Gastroesophageal sphincter (tissue), 4 donors: ENCODE measurements at regions not wholly inside any gene's neighbourhood (a gene's known extent, or its start where the extent isn't known, plus 50 kb on each side); places are given as distances from the start of the nearest gene placed in this dataset.

Experiments used
- ATAC-seq: fragments of 150-250 bp; one replicate; pipeline ENCODE4 v1.9.1; 2016; ENCODE audit warnings: mild to moderate bottlenecking, moderate library complexity
- H3K27ac ChIP-seq, 4 donors: fragments of 200-600 bp; sonication (generic) in 3 of 4; 1 replicate in 3 of 4; 2 replicates in 1 of 4; pipeline ENCODE4 v1.5.1; 2016 to 2019
- H3K27me3 ChIP-seq: fragments of 200-600 bp; sonication (generic); one replicate; pipeline ENCODE4 v1.5.1; 2019
- H3K36me3 ChIP-seq, 2 donors: fragments of 200-600 bp; sonication (generic); one replicate each; pipeline ENCODE4 v1.5.1; 2019; ENCODE audit warnings: control low read depth in 1 of 2
- H3K4me1 ChIP-seq, 3 donors: fragments of 200-600 bp; sonication (generic); 1 replicate in 2 of 3; 2 replicates in 1 of 3; pipeline ENCODE4 v1.5.1; 2016 to 2019; ENCODE audit warnings: control low read depth in 2 of 3
- H3K4me3 ChIP-seq, 2 donors: fragments of 200-600 bp; sonication (generic); one replicate each; pipeline ENCODE4 v1.5.1; 2019; ENCODE audit warnings: mild to moderate bottlenecking in 1 of 2, moderate library complexity in 1 of 2
- H3K9me3 ChIP-seq, 3 donors: fragments of 200-600 bp; sonication (generic); one replicate each; pipeline ENCODE4 v1.5.1; 2017 to 2019; ENCODE audit warnings: control low read depth in 2 of 3
- EP300 ChIP-seq: sonication (generic); formaldehyde crosslinking; IDR thresholded peaks from one replicate; pipeline ENCODE4 v1.6.1; 2017; ENCODE audit warnings: antibody characterized with exemption, mild to moderate bottlenecking
- POLR2A ChIP-seq, 2 donors: fragments of 450-650 bp; IDR thresholded peaks; one replicate each; pipeline ENCODE4 v1.6.1; 2017; ENCODE audit warnings: antibody characterized with exemption in 2 of 2, mild to moderate bottlenecking in 2 of 2, moderate library complexity in 1 of 2
- POLR2AphosphoS5 ChIP-seq: sonication (generic); formaldehyde crosslinking; IDR thresholded peaks from one replicate; pipeline ENCODE4 v1.6.1; 2017; ENCODE audit warnings: antibody characterized with exemption
- WGBS, 2 donors: methylation state at CpG; one replicate each; pipeline ENCODE4 v1.1.5; 2018; ENCODE audit warnings: low coverage in 1 of 2; 5-methylcytosine and 5-hydroxymethylcytosine counted together
- TF ChIP-seq, protein P1 (sequence below), 4 experiments: fragments of 200-600 bp in 2 of 4; fragments of 450-650 bp in 2 of 4; sonication (generic) in 1 of 4; IDR thresholded peaks; one replicate each; pipeline ENCODE4 v1.5.1; 2017 to 2019; ENCODE audit warnings: antibody characterized with exemption in 4 of 4, mild to moderate bottlenecking in 2 of 4, moderate library complexity in 2 of 4

DNA sequence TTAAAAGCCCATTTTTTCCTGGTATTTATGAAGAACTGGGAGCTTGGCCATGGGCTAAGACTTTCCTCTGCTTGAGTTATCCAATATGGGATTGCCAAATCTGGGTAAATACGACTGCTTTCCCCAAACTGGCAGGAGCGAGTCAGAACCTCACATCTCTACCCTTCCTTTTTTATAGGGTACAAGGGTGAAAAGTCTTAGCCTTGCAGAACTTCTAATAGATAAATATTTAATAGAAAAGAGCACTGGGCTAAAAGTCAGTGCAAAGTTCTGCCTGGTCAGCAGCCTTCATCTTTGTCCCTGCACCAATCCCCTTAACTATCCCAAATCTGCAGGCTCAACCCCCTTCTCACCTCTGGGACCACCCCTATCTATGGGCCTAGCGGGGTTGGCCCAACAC, 61.6 kb upstream of the ACSL1 start:
- Histone ChIP-seq H3K27me3 (no peaks in the 10 kb centered on the region), H3K4me1 (no peaks in the 10 kb centered on the region), H3K36me3 (no peaks in the 10 kb centered on the region), H3K9me3 (no peaks in the 10 kb centered on the region), H3K4me3 (no peak overlapping the region), H3K27ac (no peak overlapping the region)
- no peak for ATAC-seq
- 71 to 100% methylated on average over 3 of the region's 3 CpGs for WGBS, 2 donors
- TF ChIP-seq EP300 (no peak), POLR2A (IDR thresholded peaks at IDR 0.05) (no peak)
- TF ChIP-seq, protein P1, sequence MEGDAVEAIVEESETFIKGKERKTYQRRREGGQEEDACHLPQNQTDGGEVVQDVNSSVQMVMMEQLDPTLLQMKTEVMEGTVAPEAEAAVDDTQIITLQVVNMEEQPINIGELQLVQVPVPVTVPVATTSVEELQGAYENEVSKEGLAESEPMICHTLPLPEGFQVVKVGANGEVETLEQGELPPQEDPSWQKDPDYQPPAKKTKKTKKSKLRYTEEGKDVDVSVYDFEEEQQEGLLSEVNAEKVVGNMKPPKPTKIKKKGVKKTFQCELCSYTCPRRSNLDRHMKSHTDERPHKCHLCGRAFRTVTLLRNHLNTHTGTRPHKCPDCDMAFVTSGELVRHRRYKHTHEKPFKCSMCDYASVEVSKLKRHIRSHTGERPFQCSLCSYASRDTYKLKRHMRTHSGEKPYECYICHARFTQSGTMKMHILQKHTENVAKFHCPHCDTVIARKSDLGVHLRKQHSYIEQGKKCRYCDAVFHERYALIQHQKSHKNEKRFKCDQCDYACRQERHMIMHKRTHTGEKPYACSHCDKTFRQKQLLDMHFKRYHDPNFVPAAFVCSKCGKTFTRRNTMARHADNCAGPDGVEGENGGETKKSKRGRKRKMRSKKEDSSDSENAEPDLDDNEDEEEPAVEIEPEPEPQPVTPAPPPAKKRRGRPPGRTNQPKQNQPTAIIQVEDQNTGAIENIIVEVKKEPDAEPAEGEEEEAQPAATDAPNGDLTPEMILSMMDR (IDR thresholded peaks at IDR 0.05): no peak

DNA sequence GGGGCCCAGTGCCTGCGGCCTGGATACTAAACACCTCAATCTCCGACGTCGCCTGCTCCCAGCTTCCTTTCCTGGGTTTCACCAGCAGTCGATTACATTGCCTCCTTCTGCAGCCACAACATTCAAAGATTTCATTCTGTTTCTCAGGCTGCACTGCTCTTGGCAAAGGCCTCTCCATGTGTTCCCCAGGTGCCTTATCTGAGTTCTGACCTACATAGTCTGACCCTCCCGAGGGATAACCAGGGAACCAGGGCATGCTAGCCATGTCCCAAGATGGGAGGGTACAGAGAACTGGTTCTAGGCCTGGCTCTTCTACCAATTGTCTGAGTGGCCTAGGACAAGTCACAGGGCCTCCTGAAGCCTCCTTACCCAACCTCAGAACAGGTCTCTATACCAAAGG, 62.2 kb upstream of the ACSL1 start:
- WGBS, 2 donors: 96% methylated on average over 5 of the region's 6 CpGs
- Histone ChIP-seq H3K36me3 (no peaks in the 10 kb centered on the region), H3K4me1 (no peaks in the 10 kb centered on the region), H3K27me3 (no peaks in the 10 kb centered on the region), H3K27ac (no peak overlapping the region), H3K4me3 (no peak overlapping the region), H3K9me3 (no peaks in the 10 kb centered on the region)
- ATAC-seq: no peak
- TF ChIP-seq POLR2A (IDR thresholded peaks at IDR 0.05) (no peak), POLR2AphosphoS5 (no peak), EP300 (no peak)
- TF ChIP-seq, protein P1 (IDR thresholded peaks at IDR 0.05): no peak

DNA sequence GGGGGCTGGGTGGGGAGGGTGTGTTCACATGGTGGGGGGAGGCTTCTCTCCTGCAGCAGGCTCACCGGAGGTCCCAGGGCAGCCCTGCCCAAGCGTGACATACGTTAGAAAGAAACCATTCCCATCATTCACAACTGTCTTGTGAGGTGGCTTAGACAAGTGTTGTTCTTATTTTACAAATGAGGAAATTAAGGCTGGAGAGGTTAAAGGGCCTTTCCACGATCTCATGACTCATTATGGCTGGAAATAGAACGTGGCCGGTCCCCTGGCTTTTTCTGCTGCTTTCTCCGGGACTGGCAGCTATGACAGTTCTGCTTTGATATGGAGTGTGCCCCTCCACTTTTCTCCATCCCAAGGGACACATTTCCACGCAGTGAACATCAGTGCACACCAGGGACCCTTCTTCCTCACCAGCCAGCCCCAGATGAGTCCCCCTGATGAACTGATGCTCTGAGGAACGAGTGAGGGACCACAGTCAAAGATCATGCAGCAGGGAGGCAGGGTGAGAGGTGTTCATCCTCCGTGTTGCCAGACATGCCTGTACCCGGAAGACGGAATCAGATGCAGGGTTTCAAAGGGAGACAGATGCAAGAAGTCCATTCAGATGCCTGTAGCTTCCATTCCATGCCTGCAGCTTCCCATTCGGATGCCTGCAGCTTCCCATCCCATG, 64.0 kb upstream of the ACSL1 start:
- ATAC-seq: no peak
- no peak overlapping the region for H3K27ac ChIP-seq
- H3K9me3 ChIP-seq: peaks cover 0 to 7% (median 0%) of the 10 kb centered on the region in 3 donors
- H3K4me1 ChIP-seq: no peaks in the 10 kb centered on the region
- WGBS, 2 donors: 11 to 49% methylated on average over 3 to 12 of the region's 13 CpGs
- no peaks in the 10 kb centered on the region for H3K36me3 ChIP-seq
- H3K4me3 ChIP-seq: no peak overlapping the region
- peaks cover 5% of the 10 kb centered on the region for H3K27me3 ChIP-seq
- TF ChIP-seq EP300: no peak
- no peak for TF ChIP-seq POLR2AphosphoS5
- TF ChIP-seq, protein P1 (IDR thresholded peaks at IDR 0.05): no peak
- no peak for TF ChIP-seq POLR2A (IDR thresholded peaks at IDR 0.05)

DNA sequence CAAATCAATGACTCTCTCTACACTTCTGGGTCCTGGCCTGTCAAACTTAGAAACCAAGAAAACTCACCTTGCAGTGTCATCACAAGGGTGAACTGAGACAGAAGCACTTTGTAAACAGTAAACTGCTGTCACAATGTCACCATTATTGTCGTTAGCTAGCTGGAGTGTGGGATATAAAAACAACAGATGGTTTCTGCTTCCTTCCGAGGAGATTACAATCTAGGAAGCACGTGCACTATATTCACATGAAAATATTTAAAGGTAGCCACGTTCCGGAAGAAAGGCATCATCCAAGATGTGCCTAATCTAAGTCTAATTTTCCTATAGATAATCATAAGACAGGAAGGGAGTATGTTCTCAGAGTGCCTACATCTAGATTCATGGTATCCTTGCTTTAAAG, 64.7 kb upstream of the ACSL1 start:
- no peak overlapping the region for H3K27ac ChIP-seq
- no peak for ATAC-seq
- no peak overlapping the region for H3K4me3 ChIP-seq
- H3K4me1 ChIP-seq: no peaks in the 10 kb centered on the region
- WGBS, 2 donors: 47 to 55% methylated on average over 5 of the region's 5 CpGs
- peaks cover 5% of the 10 kb centered on the region for H3K27me3 ChIP-seq
- H3K36me3 ChIP-seq: no peaks in the 10 kb centered on the region
- peaks cover 0 to 7% (median 0%) of the 10 kb centered on the region in 3 donors for H3K9me3 ChIP-seq
- no peak for TF ChIP-seq POLR2A (IDR thresholded peaks at IDR 0.05)
- TF ChIP-seq EP300: no peak
- TF ChIP-seq POLR2AphosphoS5: no peak
- TF ChIP-seq, protein P1 (IDR thresholded peaks at IDR 0.05): no peak

DNA sequence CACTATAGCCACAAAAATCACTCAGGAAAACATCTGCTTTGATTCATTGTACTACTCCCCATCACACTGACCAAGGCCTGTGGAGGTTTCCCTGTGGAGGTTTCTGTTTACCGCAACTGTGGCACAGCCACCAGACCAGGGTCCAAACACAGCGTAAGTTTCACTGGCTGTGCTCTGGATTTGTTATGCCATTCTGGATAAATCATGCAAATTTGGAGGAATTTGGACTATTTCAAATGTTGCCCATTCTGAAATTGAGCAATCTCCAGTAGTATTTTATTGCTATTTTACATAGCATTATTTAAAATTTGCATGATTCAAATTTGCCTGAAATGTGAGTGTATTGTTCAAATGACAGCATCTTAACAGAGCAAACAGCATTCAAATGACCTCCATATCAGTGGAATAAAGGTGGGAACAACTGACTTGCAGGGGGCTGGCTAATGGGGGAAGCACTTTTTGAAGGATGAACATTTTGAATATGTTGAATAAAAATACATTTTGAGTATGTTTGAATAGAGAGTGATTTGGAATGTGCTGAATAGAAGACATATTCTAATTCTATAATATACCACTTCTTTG, 66.1 kb upstream of the ACSL1 start:
- Histone ChIP-seq H3K27me3 (peaks cover 14% of the 10 kb centered on the region), H3K9me3 (peaks cover 0 to 7% (median 0%) of the 10 kb centered on the region in 3 donors), H3K4me1 (no peaks in the 10 kb centered on the region), H3K36me3 (no peaks in the 10 kb centered on the region), H3K4me3 (no peak overlapping the region), H3K27ac (no peak overlapping the region)
- TF ChIP-seq POLR2AphosphoS5 (no peak), EP300 (no peak)
- TF ChIP-seq, protein P1 (IDR thresholded peaks at IDR 0.05): no peak
- WGBS, 2 donors: 86 to 96% methylated on average over 2 of the region's 2 CpGs
- no peak for ATAC-seq
